HG03108 (cell line): ENCODE measurements at regions not wholly inside any gene's neighbourhood (a gene's known extent, or its start where the extent isn't known, plus 50 kb on each side); places are given as distances from the start of the nearest gene placed in this dataset.
"Not testable (repeated sequence)": the region's sequence is repeated elsewhere in the genome, so short reads cannot be mapped to it uniquely, and the experiment has no call there.

Experiments
- ATAC-seq: cut with Tn5 transposase; IDR thresholded peaks from one replicate; pipeline ENCODE4 v1.9.1; 2021; ENCODE audit warnings: moderate library complexity; ENCODE audit not compliant: unreplicated experiment

- ATAC-seq = no peak
These were observed 1237.9 kb downstream of the CDH12 start for GRCh38 chr5:21615195-21615765.

- no peak for ATAC-seq
These were observed 1239.1 kb downstream of the CDH12 start for GRCh38 chr5:21613971-21614488.

- no peak for ATAC-seq
These were observed 1249.3 kb downstream of the CDH12 start for GRCh38 chr5:21603796-21604195.

GRCh38 chr5:21594566-21594965, 1258.6 kb downstream of the CDH12 start:
- no peak for ATAC-seq

GRCh38 chr5:21593261-21593660, 1259.9 kb downstream of the CDH12 start:
- ATAC-seq = no peak

- ATAC-seq = no peak
These were observed 1271.6 kb downstream of the CDH12 start for GRCh38 chr5:21581508-21581907.

GRCh38 chr5:21574961-21575360, 1278.2 kb downstream of the CDH12 start:
- ATAC-seq = no peak

- ATAC-seq = no peak
These were observed 1278.7 kb downstream of the CDH12 start for GRCh38 chr5:21574438-21574837.

- ATAC-seq = no peak
These were observed 1279.5 kb downstream of the CDH12 start for GRCh38 chr5:21573416-21574314.

GRCh38 chr5:21571196-21571595, 1281.9 kb downstream of the CDH12 start:
- ATAC-seq = not testable (repeated sequence)

- not testable (repeated sequence) for ATAC-seq
These were observed 1294.0 kb downstream of the CDH12 start for GRCh38 chr5:21559109-21559508.

GRCh38 chr5:21552263-21552662, 1300.9 kb downstream of the CDH12 start:
- ATAC-seq = not testable (repeated sequence)

- not testable (repeated sequence) for ATAC-seq
These were observed 1302.2 kb downstream of the CDH12 start for GRCh38 chr5:21550916-21551315.

- not testable (repeated sequence) for ATAC-seq
These were observed 1305.5 kb downstream of the CDH12 start for GRCh38 chr5:21547656-21548055.

GRCh38 chr5:21535114-21535513, 1318.0 kb downstream of the CDH12 start:
- not testable (repeated sequence) for ATAC-seq

GRCh38 chr5:21521157-21521556, 1332.0 kb downstream of the CDH12 start:
- not testable (repeated sequence) for ATAC-seq

GRCh38 chr5:21496926-21497325, 1356.2 kb downstream of the CDH12 start:
- ATAC-seq = not testable (repeated sequence)

GRCh38 chr5:21496056-21496455, 1357.1 kb downstream of the CDH12 start:
- ATAC-seq = not testable (repeated sequence)

GRCh38 chr5:21495235-21495634, 1357.9 kb downstream of the CDH12 start:
- ATAC-seq = not testable (repeated sequence)

GRCh38 chr5:21494033-21494432, 1359.1 kb downstream of the CDH12 start:
- not testable (repeated sequence) for ATAC-seq

- not testable (repeated sequence) for ATAC-seq
These were observed 1362.0 kb downstream of the CDH12 start for GRCh38 chr5:21491182-21491581.

GRCh38 chr5:21488828-21489227, 1364.3 kb downstream of the CDH12 start:
- not testable (repeated sequence) for ATAC-seq
